ENCODE measurements at regions not wholly inside any gene's neighbourhood (a gene's known extent, or its start where the extent isn't known, plus 50 kb on each side); places are given as distances from the start of the nearest gene placed in this dataset.

GRCh38 chr2:56770490-56770889 is 586.7 kb downstream of the CCDC85A start:
- TF ChIP-seq POLR2AphosphoS5 (IDR thresholded peaks at IDR 0.05; ENCODE audit: borderline replicate concordance, low read depth, low read length) (no peak), EZH2 (IDR thresholded peaks at IDR 0.05) (no peak)
